CD4-positive, alpha-beta T cell treated with Interleukin-17A for 4 hours (primary cell): ENCODE measurements at regions not wholly inside any gene's neighbourhood (a gene's known extent, or its start where the extent isn't known, plus 50 kb on each side); places are given as distances from the start of the nearest gene placed in this dataset.
"Not testable (repeated sequence)": the region's sequence is repeated elsewhere in the genome, so short reads cannot be mapped to it uniquely, and the experiment has no call there.

Source experiments
- DNase-seq: peaks from one replicate; pipeline ENCODE4 v3.0.0-alpha.2; 2020; ENCODE audit warnings: mixed read lengths

DNA sequence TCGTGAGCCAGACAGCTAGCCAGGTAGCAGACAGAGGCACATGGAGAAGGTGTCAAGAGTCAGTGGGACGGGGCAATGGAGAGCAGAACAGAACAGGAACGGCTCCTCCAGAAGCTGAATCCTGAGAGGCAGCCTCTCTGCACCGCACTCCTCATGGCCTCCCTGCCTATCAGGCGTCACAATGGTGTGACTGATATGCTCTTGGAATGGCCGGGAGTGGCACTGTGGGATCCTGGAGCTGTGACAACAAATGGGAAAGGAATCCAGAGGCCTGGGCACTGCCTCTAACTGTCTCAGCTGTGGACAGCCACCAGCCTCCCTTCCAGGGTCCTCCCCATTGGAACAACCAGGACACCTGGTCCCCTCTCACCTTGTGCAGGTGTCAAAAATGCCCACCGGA, 89.1 kb upstream of the ID2 start:
- no peak for DNase-seq

DNA sequence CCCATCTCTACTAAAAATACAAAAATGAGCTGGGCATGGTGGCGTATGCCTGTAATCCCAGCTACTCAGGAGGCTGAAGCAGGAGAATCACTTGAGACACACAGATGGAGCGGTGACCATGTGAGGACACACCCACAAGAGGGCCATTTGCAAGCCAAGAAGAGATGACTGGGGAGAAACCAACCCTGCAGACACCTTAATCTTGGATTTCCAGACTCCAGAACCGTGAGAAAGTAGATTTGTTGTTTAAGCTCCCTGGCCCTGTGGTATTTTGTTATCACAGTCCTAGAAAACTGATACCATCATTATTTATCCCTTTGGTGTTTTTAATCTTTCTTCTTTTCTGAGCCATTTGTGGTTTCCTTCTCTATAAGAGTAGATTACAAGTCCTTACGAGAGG, 88.6 kb upstream of the ID2 start:
- DNase-seq = no peak

DNA sequence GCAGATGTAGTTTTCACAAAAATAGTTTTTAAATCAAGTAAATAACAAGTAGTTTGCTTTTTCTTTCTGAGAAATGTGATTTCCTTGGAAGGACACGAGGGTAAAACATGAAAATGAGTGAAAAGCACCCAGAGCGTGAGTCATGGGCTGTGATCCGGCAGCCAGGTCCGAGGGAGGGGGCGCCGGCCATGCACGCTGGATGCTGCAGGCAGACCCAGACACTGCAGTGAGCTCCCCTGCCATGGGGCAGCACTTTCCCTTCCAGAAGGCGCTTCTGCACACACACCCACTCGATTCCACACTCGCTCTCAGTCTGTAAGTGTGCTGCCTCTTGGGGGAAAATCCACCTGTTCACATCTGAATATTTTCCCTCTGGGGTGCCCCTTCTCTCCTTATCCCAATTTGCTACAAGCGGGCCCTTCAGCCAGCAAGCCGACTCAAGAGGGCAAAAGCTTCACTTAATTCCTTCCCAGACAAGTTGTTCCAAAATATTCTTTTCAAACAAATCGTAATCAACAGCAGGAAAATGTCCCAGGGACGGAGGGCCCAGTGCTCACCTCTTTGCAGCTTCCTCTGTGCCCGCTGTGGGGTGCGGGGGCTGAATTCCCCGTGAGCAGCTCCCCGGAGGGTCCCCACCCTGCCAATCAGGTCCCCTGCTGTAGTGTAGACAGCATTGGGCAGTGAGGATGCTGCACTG, 87.0 kb upstream of the ID2 start:
- DNase-seq = no peak

DNA sequence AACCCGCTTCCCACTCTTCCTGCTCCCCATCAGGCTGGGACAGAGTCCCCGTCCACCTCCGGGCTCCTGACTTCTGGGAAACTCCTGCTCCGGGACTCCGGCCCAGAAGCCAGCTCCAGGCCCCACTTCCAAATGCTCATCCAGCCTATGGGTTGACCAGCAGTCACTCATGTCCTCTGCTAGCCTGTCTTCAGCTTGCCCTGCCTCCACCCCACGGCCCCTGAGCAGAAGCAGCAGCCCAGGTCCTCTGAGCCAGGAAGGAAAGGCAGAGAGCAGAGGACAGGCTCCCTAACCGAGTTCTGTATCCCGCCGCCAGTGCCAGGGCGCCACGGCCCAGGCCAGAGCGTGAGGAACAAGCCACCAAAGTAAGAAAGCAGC, 86.4 kb upstream of the ID2 start:
- DNase-seq = no peak

DNA sequence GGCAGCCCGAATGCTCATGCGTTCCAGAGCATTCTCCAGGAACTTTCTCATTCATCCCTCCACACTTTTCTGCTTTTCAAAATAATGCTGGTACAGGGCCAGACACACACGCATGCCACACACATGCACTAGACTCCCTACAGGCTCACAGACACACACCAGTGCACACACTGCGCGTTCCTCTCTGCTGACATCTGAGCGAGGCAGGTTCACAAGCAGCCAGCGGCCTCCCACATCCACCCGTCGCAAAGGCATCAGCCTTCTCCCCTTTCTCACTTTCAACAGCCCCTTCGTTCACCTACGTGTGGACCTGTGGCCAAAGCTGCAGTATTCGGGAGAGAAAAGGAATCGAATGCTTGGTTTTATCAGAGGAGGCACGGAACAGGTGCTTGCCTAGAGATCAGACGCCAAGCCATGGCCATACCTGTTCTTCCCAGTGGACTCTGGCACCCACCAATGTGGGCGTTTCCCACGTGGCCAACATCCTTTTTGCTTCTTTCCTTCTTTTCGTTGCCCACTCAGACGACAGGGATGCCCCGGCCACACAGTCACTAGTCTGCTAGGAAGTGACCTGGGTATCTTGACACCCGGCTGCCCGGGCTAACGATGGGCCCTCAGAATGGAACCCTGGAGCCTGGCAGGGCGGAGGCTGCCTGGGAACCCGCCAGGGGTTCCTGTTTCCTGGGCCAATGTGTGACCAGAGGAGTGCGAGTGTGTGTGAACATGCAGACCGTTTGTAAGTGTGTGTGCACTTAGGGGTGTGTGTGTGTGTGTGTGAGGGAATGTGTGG, 85.8 kb upstream of the ID2 start:
- no peak for DNase-seq

DNA sequence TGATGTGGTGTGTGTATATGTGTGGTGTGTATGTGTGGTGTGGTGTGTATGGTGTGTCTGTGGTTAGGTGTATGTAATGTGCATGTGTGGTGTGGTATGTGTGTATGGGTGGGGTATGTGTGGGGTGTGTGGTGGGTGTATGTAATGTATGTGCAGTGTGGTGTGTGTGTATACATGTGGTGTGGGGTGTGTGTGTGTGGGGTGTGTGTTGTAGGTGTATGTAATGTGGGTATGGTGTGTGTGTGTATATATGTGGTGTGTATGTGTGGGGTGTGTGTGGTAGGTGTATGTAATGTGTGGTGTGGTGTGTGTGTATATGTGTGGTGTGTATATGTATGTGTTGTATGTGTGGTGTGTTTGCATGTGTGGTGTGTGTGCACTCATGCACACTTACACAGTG, 84.8 kb upstream of the ID2 start:
- no peak for DNase-seq

DNA sequence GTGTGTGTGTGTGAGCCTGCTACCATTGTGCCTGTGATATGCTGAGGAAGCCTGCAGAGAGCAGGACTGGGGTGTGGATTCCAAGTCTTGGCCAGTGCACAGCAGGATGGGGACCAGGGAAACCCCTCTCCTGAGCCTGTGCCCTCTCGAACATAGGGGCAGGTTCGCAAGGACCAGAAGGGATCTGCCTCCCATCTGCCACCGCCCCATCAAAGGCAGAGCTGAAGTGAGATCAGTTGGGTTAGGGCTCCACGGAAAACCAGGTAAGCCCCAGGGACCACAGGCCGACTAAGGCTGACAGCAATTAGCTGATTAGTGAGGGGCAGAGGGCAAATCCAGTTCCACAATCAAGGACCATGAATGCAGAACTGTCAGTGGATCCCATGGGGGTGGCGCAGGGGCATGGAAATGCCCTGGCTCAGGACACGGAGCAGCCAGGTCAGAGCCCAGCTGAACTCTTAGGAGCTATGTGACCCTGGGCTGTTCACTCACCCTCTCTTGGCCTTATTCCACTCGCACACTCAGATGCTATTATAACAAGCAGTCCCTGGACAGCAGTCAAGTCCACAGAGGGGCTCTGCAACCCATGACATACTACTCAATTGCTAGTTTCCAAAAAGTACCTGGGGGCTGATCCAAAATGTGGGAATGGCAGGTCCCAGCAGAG, 84.2 kb upstream of the ID2 start:
- DNase-seq = no peak

DNA sequence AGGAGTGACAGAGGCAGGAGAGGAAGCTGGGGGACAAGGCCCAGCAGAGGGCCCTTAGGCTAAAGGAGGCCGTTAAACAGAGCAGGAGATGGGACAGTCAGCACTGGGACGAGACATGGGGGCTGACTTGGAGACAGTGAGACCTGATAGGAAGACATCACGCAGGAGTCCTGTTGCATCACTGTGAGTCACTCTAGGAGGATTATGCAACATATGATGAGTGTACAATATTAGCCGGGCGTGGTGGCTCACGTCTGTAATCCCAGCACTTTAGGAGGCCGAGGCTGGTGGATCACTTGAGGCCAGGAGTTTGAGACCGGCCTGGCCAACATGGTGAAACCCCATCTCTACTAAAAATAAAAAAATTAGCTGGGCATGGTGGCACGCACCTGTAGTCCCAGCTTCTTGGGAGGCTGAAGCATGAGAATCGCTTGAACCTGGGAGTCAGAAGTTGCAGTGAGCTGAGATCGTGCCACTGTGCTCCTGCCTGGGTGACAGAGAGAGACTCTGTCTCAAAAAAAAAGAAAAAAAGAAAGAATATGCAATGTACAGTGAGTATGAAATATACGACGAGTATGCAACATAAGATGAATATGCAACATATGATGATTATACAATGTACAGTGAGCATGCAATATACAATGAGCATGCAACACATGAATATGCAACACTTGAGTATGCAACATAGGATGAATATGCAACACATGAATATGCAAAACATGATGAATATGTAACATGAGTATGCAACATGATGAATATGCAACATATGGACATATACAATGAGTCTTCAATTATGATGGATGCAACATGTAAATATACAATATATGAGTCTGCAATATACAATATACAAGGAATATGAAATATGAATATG, 83.3 kb upstream of the ID2 start:
- no peak for DNase-seq

DNA sequence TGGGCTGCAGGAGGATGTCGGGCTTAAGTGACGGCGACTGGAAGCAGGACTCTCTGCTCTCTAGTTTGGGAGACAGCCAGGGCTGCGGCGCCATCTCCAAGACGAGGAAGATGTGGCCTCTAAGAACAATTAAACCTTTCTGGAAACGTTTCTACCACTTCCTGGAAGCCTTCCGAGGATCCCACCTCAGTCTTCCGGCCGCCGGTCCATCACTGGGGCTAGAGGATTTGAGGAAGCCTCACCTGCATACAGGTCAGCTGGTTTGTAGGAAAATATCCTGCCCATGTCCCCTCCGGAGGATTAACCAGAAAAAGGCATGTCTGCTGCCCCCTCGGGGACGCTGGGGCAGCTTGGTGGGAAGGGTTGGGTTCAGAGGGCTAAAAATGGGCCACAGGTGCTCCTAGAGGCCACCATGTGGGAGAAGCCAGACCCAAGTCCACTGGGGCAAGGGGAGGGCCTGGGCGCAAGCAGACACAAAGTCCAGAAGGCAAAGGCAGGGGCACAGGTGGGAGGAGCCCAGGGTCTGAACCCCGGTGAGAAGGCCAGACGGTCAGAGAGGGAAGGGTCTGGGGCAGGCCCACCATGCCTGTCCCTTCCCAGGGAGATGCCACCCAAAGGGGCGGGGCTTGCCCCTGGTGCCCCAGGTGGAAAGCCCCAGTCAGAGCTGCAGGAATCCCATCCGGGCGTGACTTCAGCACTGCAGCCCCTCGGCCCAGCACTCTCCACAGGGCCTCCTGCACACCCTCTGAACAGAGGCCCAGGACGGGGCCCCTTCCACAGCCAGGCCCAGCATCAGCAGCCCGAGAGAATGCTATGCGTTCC, 82.2 kb upstream of the ID2 start:
- no peak for DNase-seq

DNA sequence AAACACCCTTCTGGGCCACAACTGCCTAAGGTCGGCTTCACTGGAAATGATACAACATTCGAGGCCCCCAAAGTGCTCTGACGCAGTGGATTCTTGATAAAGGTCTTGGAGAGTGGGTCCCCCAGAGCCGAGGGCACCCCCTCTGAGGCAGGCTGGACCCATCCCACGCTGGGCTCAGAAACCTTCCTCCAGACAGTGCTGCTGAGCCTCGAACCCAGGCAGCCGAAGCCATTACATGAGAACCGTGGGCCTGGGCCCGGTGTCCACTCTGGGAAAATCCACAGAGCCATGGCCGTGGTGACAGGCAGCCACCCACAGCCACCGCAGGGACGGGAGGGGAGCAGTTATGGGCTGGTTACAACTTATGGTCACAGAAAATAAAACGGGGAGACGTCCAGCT, 81.4 kb upstream of the ID2 start:
- no peak for DNase-seq

DNA sequence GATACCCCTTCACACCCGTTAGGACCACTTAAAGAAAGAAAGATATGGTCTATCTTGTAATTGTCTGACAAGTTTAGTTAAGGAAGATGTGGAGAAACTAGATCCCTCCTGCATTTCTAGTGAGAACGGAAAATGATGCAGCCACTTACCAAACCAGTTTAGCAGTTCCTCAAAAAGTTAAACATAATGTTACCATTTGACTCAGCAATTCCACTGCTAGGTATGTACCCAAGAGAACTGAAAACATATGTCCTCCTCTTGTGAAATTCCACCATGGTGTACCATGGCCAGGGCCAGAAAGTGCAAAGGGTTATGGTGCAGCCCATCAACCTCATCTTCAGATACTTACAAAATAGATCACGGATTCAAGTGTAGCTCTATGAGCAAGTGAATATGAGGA, 79.0 kb upstream of the ID2 start:
- DNase-seq = no peak

DNA sequence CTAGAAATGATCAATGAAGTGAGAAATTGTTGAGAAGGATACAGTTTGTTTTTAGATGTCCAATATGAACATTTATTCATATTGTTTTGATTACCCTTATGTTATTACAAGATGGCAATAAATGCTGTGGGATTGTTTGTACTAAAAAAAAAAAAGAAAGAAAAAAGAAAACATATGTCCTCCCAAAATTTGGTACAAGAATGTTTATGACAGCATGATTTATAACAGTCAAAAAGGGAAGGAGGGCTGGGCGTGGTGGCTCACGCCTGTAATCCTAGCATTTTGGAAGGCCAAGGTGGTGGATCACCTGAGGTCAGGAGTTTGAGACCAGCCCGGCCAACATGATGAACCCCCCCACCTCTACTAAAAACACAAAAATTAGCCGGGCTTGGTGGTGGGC, 78.5 kb upstream of the ID2 start:
- not testable (repeated sequence) for DNase-seq

DNA sequence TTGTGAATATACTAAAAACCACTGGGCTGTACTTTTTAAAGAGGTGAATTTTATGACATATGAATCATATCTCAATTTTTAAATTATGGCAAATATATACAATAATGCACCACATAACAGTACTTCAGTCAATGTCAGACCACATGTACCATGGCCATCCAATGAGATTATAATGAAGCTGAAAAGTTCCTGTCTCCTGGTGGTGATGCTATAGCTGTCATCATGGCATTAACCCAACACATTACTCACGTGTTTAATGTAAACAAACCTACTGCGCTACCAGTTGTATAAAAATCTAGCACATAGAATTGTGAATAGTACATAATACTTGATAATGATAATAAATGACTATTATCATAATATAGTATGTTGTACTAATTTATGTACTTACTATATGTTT, 77.6 kb upstream of the ID2 start:
- no peak for DNase-seq

DNA sequence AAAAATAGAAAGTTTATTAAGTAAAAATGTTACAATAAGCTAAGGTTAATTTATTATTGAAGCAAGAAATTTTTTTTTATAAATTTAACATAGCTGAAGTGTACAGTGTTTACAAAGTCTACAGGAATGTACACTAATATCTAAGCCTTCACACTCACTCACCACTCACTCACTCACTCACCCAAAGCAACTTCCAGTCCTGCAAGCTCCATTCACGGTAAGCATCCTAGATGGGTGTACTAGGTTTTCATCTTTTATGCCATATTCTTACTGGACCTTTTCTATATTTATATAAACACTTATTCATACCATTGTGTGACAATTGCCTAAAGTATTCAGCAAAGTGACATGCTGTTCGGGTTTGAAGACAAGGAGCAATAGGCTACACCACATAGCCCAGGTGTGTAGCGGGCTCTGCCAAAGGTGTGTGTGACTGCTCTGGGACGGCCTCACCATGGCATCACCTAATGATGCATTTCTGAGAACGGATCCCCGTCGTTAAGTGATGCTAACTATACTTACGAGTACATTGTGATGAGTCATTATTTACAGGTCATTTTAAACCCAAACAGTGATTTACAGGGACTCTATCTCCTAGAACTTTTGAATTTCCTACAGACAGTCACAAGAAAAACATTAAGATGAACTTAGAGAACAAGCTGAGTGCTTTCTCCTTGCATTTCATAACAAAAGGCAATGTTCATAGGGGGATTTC, 76.3 kb upstream of the ID2 start:
- no peak for DNase-seq

DNA sequence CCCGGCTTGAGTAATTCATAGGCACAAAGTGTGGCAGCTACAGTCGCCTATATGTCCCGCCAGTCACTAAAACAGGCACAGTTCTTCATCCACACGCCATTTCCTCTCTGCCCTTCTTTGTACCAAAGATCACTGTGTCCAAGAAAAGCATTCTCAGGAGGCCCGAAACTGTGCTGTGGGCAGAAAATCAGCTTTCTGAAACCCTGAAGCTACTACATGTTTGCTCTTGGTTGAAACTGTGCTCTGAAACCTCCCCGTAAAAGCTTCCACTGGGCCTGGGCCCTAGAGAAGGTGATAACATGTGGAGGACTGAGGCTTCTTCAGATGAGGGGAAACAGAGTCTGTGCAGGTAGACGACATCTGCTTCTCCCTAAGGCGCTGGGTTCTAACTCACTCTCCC, 75.6 kb upstream of the ID2 start:
- DNase-seq = no peak

DNA sequence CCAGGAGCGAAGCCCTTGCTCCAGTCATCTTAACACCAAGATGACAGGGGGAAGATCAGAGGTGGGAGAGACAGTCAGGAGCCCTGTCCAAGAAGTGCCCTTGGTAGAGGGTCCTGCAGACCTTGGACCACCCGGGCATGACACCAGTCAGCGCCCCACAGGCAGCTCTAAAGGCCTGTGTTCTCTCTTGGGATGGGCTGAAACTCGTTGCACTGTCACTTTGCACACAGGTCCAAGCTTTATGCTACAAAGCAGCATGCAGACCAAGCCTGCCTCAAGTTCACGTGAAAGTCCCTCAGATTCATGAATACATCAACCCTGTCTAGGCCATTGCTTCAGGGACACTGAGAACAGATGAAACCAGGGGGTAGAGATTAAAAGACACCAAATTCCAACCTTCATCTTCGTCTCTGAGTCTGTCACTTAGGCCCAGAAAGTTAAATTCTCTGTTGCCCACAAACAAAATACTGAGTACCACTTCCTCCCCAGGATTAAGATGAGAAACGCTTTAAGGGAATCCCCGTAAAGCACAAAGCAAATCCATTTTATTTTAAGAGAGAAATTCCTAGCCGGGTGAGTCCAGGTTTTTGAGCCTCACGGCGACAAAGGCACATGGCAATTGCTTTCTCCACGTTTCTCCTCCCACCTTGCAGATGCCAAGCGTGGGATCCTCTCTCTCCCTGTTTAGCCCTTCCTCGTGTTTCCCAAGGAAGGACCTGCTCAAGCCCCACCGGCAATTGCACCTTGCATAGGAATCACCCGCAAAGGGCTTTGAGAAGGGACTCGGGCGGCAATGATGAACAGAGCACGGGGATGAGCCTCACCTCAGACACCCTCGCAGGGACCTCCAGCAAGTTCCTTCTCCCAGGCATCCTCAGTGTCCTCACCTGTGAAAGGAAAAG, 75.0 kb upstream of the ID2 start:
- no peak for DNase-seq

DNA sequence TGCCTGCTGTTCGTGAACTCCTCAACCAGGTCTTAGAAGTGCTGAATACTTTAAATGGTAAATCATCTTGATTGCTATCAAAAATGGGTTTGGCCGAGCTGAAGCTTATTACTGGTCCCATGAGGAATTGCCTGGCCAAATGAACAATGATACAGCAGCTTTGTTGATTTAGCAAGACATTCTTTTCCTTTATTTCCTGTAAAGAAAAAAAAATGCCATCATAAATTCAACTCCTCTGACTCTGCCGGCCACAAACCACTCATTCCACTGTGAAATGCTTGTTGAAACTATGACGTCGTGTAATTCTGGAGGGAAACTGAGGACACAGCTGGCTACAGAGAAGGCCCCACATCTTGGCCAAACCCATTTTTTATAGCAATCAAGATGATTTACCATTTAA, 74.2 kb upstream of the ID2 start:
- no peak for DNase-seq

DNA sequence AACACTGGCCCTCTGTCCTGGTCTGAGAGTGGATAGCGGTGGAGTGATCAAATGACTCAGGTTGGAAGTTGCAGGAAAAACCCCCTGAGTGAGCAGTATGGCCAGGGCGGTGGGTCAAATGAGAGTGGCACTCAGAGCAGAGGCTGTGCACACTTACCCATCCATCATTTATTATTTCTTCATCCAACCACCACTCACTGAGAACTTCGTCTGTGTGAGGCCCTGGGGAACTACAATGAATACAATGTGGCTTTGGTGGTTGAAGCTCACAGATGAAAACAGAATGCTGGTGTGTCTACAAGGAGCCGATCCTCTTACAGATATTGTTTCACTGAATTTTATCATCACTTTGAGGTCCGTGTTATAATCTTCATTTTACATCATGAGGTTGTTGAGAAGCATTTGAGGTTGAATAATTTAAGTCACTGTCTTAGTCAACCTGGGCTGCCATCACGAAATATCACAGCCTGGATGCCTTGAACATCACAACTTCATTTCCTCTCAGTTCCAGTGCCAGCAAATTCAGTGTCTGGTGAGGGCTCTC, 73.4 kb upstream of the ID2 start:
- no peak for DNase-seq

DNA sequence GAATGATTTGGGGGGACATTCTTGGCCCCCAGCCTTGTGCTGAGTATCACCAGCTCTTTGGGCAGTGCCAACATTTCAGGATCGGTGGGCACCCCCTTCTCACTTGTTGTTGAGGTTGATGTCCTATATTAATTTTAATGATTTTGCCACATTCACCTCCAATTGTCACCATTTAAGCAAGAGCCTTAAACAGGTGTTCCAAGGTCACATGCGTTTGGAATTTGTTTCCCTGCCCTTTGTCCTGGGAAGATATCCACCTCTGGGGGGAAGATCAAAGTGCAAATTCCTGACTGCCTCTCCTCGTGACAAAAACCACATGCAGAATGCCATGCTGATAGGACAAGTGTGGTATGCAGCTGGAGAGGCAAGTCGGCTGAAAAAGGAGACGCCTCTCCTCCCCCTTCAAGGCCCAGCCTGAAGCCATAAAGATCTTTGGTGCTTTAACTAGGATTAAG, 72.5 kb upstream of the ID2 start:
- no peak for DNase-seq

DNA sequence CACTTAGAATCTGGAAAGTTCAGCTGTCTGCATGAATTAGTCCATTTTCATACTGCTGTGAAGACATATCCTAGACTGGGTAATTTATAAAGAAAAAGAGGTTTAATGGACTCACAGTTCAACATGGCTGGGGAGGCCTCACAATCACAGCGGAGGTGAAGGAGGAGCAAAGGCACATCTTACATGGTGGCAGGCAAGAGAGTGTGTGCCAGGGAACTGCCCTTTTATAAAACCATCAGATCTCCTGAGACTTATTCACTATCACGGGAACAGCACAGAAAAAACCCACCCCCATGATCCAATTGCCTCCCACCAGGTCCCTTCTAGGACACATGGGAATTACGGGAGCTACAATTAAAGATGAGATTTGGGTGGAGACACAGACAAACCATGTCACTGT, 71.1 kb upstream of the ID2 start:
- DNase-seq = not testable (repeated sequence)
